ENCODE measurements at regions not wholly inside any gene's neighbourhood (a gene's known extent, or its start where the extent isn't known, plus 50 kb on each side); places are given as distances from the start of the nearest gene placed in this dataset.

- TF ChIP-seq CTCF (IDR thresholded peaks at IDR 0.05) = no peak
- TF ChIP-seq REST (IDR thresholded peaks at IDR 0.05; ENCODE audit: insufficient read depth in 1 of 2, low read depth in 2 of 2, low read length in 1 of 2) = no peak
- no peak for TF ChIP-seq POLR2AphosphoS5 (IDR thresholded peaks at IDR 0.05; ENCODE audit: low read depth, low read length)
- no peak for TF ChIP-seq TCF7L2 (IDR thresholded peaks at IDR 0.05; ENCODE audit: low read depth, low read length)
Measured at GRCh38 chr5:3110371-3110770, 358.9 kb upstream of the IRX2 start.

Data from Panc1 (cell line).